Coronary artery (tissue), 2 donors: ENCODE measurements at regions not wholly inside any gene's neighbourhood (a gene's known extent, or its start where the extent isn't known, plus 50 kb on each side); places are given as distances from the start of the nearest gene placed in this dataset.
"Not testable (repeated sequence)": the region's sequence is repeated elsewhere in the genome, so short reads cannot be mapped to it uniquely, and the experiment has no call there.

Experiments
- DNase-seq: peaks from one replicate; pipeline ENCODE4 v3.0.0-alpha.2; 2017; ENCODE audit warnings: low spot score
- H3K27ac ChIP-seq, 2 donors: fragments of 200-600 bp; sonication (generic); one replicate each; pipeline ENCODE4 v1.5.1; 2016 to 2019
- H3K4me3 ChIP-seq: fragments of 200-600 bp; sonication (generic); 2 replicates; pipeline ENCODE4 v1.5.1; 2016; ENCODE audit warnings: mild to moderate bottlenecking, moderate library complexity
- TF ChIP-seq, protein P1 (sequence below): fragments of 200-600 bp; sonication (generic); IDR thresholded peaks from one replicate; pipeline ENCODE4 v1.5.1; 2019; ENCODE audit warnings: antibody characterized with exemption

GRCh38 chr3:163555918-163556317, 1522.4 kb downstream of the SI start:
- no peak for DNase-seq
- H3K27ac ChIP-seq = no peak overlapping the region
- TF ChIP-seq, protein P1, sequence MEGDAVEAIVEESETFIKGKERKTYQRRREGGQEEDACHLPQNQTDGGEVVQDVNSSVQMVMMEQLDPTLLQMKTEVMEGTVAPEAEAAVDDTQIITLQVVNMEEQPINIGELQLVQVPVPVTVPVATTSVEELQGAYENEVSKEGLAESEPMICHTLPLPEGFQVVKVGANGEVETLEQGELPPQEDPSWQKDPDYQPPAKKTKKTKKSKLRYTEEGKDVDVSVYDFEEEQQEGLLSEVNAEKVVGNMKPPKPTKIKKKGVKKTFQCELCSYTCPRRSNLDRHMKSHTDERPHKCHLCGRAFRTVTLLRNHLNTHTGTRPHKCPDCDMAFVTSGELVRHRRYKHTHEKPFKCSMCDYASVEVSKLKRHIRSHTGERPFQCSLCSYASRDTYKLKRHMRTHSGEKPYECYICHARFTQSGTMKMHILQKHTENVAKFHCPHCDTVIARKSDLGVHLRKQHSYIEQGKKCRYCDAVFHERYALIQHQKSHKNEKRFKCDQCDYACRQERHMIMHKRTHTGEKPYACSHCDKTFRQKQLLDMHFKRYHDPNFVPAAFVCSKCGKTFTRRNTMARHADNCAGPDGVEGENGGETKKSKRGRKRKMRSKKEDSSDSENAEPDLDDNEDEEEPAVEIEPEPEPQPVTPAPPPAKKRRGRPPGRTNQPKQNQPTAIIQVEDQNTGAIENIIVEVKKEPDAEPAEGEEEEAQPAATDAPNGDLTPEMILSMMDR = no peak
- H3K4me3 ChIP-seq = no peak overlapping the region

GRCh38 chr3:163552659-163552966, 1525.7 kb downstream of the SI start:
- Histone ChIP-seq H3K4me3 (no peak overlapping the region), H3K27ac (no peak overlapping the region)
- DNase-seq = no peak
- TF ChIP-seq, protein P1 = no peak

DNA sequence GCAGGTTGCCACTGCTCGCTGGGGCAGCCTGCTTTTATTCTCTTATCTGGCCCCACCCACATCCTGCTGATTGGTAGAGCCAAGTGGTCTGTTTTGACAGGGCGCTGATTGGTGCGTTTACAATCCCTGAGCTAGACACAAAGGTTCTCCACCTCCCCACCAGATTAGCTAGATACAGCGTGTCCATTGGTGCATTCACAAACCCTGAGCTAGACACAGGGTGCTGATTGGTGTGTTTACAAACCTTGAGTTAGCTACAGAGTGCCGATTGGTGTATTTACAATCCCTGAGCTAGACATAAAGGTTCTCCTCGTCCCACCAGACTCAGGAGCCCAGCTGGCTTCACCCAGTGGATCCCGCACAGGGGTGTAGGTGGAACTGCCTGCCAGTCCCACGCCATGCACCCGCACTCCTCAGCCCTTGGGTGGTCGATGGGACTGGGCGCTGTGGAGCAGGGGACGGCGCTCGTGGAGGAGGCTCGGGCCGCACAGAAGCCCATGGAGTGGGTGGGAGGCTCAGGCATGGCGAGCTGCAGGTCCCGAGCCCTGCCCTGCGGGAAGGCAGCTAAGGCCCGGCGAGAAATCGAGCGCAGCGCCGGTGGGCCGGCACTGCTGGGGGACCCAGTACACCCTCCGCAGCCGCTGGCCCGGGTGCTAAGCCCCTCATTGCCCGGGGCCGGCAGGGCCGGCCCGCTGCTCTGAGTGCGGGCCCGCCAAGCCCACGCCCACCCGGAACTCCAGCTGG, 1526.2 kb downstream of the SI start:
- DNase-seq, H3K27ac ChIP-seq: not testable (repeated sequence)

GRCh38 chr3:163548015-163548414, 1530.3 kb downstream of the SI start:
- no peak overlapping the region for H3K27ac ChIP-seq
- no peak for DNase-seq
- TF ChIP-seq, protein P1 = no peak
- no peak overlapping the region for H3K4me3 ChIP-seq

More for the DNA sequence above, 1526.2 kb downstream of the SI start:
- not testable (repeated sequence) for H3K4me3 ChIP-seq

DNA sequence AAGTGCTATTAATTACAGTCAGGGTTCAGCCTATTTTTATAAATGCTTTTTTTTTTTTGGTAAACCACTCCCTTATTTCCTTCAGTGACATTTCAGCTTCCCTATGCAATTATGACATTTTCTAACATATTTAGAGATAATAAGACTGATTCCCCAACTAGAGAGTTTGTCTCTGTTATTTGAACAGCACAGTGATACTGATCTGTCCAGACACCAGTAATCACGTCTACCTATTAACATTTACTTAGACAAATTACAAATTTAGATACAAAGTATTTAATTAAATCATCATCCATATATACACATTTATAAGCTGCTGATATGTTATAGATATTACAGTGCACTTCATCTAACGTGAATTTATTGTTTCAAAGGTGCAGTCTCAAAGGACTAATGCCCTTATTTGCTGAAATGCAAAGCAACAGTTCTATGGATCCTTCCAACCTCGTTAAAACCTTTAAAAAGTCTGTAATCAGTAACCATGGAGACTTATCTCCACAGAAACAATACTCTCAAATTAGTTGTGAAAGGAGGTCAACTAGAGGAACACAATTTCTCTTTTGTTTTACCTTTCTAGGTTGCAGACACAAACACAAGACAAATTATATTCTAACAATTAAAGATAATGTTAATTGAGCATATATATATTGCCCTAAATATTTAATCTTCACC, 1531.1 kb downstream of the SI start:
- Histone ChIP-seq H3K4me3 (no peak overlapping the region), H3K27ac (no peak overlapping the region)
- TF ChIP-seq, protein P1 = no peak
- DNase-seq = no peak

GRCh38 chr3:163543662-163544061, 1534.6 kb downstream of the SI start:
- DNase-seq = no peak
- TF ChIP-seq, protein P1 = no peak
- Histone ChIP-seq H3K4me3 (no peak overlapping the region), H3K27ac (no peak overlapping the region)

DNA sequence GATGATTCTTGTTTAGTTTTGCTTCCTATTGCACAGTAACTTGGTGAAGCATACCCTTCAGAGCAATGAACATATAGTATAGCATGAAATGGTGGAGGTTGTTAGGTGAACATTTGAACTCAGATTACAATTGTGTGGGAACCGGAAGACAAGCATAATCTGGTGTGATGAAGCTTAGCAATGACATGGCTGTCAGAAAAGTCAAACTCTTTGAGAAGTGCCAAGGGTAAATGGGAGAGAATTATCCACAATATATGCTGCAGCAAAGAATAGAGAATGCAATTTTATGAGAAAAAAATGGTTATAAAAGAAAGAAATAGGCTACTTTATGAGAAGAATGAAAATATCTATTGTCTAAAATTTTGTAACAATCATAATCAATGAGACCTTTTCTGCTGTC, 1536.7 kb downstream of the SI start:
- TF ChIP-seq, protein P1 = no peak
- Histone ChIP-seq H3K4me3 (no peak overlapping the region), H3K27ac (no peak overlapping the region)
- no peak for DNase-seq
